ENCODE measurements at regions not wholly inside any gene's neighbourhood (a gene's known extent, or its start where the extent isn't known, plus 50 kb on each side); places are given as distances from the start of the nearest gene placed in this dataset.
A peak's percentile ranks its signal among the peaks of the same experiment; 100 is the strongest.
"Not testable (repeated sequence)": the region's sequence is repeated elsewhere in the genome, so short reads cannot be mapped to it uniquely, and the experiment has no call there.

GRCh38 chr6:51001399-51001798, 182.7 kb downstream of the TFAP2B start:
- DNase-seq = no peak

GRCh38 chr6:51004380-51004779, 185.7 kb downstream of the TFAP2B start:
- no peak for DNase-seq

- DNase-seq = no peak
These were observed 187.1 kb downstream of the TFAP2B start for GRCh38 chr6:51005779-51006178.

- no peak for DNase-seq
These were observed 188.6 kb downstream of the TFAP2B start for GRCh38 chr6:51007237-51007636.

GRCh38 chr6:51008693-51009092, 190.0 kb downstream of the TFAP2B start:
- DNase-seq = not testable (repeated sequence)

GRCh38 chr6:51013376-51013775, 194.7 kb downstream of the TFAP2B start:
- DNase-seq = no peak

- no peak for DNase-seq
These were observed 196.7 kb downstream of the TFAP2B start for GRCh38 chr6:51015394-51015793.

- no peak for DNase-seq
These were observed 197.8 kb downstream of the TFAP2B start for GRCh38 chr6:51016489-51016888.

GRCh38 chr6:51019806-51020205, 201.1 kb downstream of the TFAP2B start:
- peak; percentile 67 for DNase-seq

GRCh38 chr6:51021171-51021570, 202.5 kb downstream of the TFAP2B start:
- DNase-seq = no peak

- DNase-seq = no peak
These were observed 205.5 kb downstream of the TFAP2B start for GRCh38 chr6:51024126-51024525.

GRCh38 chr6:51025082-51025777, 206.6 kb downstream of the TFAP2B start:
- DNase-seq = no peak

GRCh38 chr6:51027283-51028065, 208.8 kb downstream of the TFAP2B start:
- DNase-seq = no peak

GRCh38 chr6:51028276-51028675, 209.6 kb downstream of the TFAP2B start:
- DNase-seq = no peak

- no peak for DNase-seq
These were observed 210.9 kb downstream of the TFAP2B start for GRCh38 chr6:51029561-51029960.

GRCh38 chr6:51045548-51045947, 226.9 kb downstream of the TFAP2B start:
- peak; percentile 69 for DNase-seq

- DNase-seq = peak; percentile 93
These were observed 230.8 kb downstream of the TFAP2B start for GRCh38 chr6:51049288-51049982.

- no peak for DNase-seq
These were observed 231.6 kb downstream of the TFAP2B start for GRCh38 chr6:51049983-51050877.

- DNase-seq = not testable (repeated sequence)
These were observed 234.0 kb downstream of the TFAP2B start for GRCh38 chr6:51052716-51053115.

GRCh38 chr6:51055316-51055715, 236.6 kb downstream of the TFAP2B start:
- not testable (repeated sequence) for DNase-seq

- no peak for DNase-seq
These were observed 238.6 kb downstream of the TFAP2B start for GRCh38 chr6:51057296-51057695.

GRCh38 chr6:51060262-51060762, 241.6 kb downstream of the TFAP2B start:
- no peak for DNase-seq

Data from NCI-H345 (cell line).